GM23338 (cell line): ENCODE measurements at regions not wholly inside any gene's neighbourhood (a gene's known extent, or its start where the extent isn't known, plus 50 kb on each side); places are given as distances from the start of the nearest gene placed in this dataset.

ENCODE experiments used
- ATAC-seq: fragments of 200-7000 bp; cut with Tn5 transposase; 3 replicates; pipeline ENCODE4 v1.9.1; 2020
- DNase-seq: peaks from one replicate; pipeline ENCODE4 v3.0.0-alpha.2; 2015; ENCODE audit warnings: low spot score
- H2AFZ ChIP-seq: fragments of 200-600 bp; sonication (generic); 2 replicates; pipeline ENCODE4 v1.8.0; 2016; ENCODE audit warnings: antibody characterized with exemption, mild to moderate bottlenecking, moderate library complexity
- H3F3A ChIP-seq: fragments of 200-600 bp; sonication (generic); replicated peaks from 2 replicates; pipeline ENCODE4 v1.8.0; 2017; ENCODE audit warnings: antibody characterized with exemption, mixed run types, low read depth
- H3K27ac ChIP-seq: fragments of 200-600 bp; sonication (generic); 2 replicates; pipeline ENCODE4 v1.6.1; 2016; ENCODE audit warnings: low read depth
- H3K27me3 ChIP-seq: fragments of 200-600 bp; sonication (generic); 2 replicates; pipeline ENCODE4 v1.8.0; 2016; ENCODE audit warnings: mild to moderate bottlenecking, mixed run types, moderate library complexity; ENCODE audit not compliant: insufficient read depth
- H3K36me3 ChIP-seq: fragments of 200-600 bp; sonication (generic); 2 replicates; pipeline ENCODE4 v1.8.0; 2016; ENCODE audit warnings: mild to moderate bottlenecking; ENCODE audit not compliant: insufficient read depth
- H3K4me1 ChIP-seq: fragments of 200-600 bp; sonication (generic); 2 replicates; pipeline ENCODE4 v1.8.0; 2016; ENCODE audit warnings: mild to moderate bottlenecking, moderate library complexity; ENCODE audit not compliant: insufficient read depth
- H3K4me2 ChIP-seq: fragments of 200-600 bp; sonication (generic); 2 replicates; pipeline ENCODE4 v1.7.1; 2017; ENCODE audit warnings: mixed run types
- H3K4me3 ChIP-seq: fragments of 200-600 bp; sonication (generic); 2 replicates; pipeline ENCODE4 v1.6.1; 2016; ENCODE audit warnings: mixed run types
- H3K79me2 ChIP-seq: fragments of 200-600 bp; sonication (generic); replicated peaks from 2 replicates; pipeline ENCODE4 v1.8.0; 2017; ENCODE audit warnings: mild to moderate bottlenecking; ENCODE audit not compliant: insufficient read depth
- H3K9me2 ChIP-seq: fragments of 200-600 bp; sonication (generic); 2 replicates; pipeline ENCODE4 v1.8.0; 2017; ENCODE audit not compliant: insufficient read depth
- H4K20me1 ChIP-seq: fragments of 200-600 bp; sonication (generic); replicated peaks from 2 replicates; pipeline ENCODE4 v1.8.0; 2017; ENCODE audit warnings: mild to moderate bottlenecking; ENCODE audit not compliant: insufficient read depth
- H3K27ac Mint-ChIP-seq: 2 replicates; pipeline ENCODE4 v1.8.0; 2020; ENCODE audit warnings: inconsistent platforms, mild to moderate bottlenecking, moderate library complexity, mixed read lengths
- H3K27me3 Mint-ChIP-seq: 3 replicates; pipeline ENCODE4 v1.8.0; 2022; ENCODE audit warnings: low read depth, mild to moderate bottlenecking, moderate library complexity, mixed read lengths, inconsistent platforms; ENCODE audit not compliant: insufficient read depth, poor library complexity
- H3K36me3 Mint-ChIP-seq: 3 replicates; pipeline ENCODE4 v1.8.0; 2021; ENCODE audit warnings: low read depth, mild to moderate bottlenecking, inconsistent platforms, moderate library complexity, mixed read lengths
- H3K4me1 Mint-ChIP-seq: 3 replicates; pipeline ENCODE4 v1.8.0; 2020; ENCODE audit warnings: mild to moderate bottlenecking, inconsistent platforms, mixed read lengths
- H3K4me3 Mint-ChIP-seq: 3 replicates; pipeline ENCODE4 v1.8.0; 2021; ENCODE audit warnings: moderate library complexity, mild to moderate bottlenecking, inconsistent platforms, mixed read lengths
- H3K9me3 Mint-ChIP-seq: 3 replicates; pipeline ENCODE4 v1.8.0; 2020; ENCODE audit warnings: moderate library complexity, mild to moderate bottlenecking, inconsistent platforms, mixed read lengths
- CREB1 ChIP-seq: fragments of 250-450 bp; sonication (Bioruptor Pico); IDR thresholded peaks from 2 replicates; pipeline ENCODE4 v1.5.0; 2020; ENCODE audit warnings: low read depth, mild to moderate bottlenecking, moderate library complexity
- ETS1 ChIP-seq: IDR thresholded peaks from 2 replicates; pipeline ENCODE4 v1.6.1; 2016; ENCODE audit warnings: antibody characterized with exemption
- EZH2 ChIP-seq: fragments of 200-600 bp; sonication (generic); IDR thresholded peaks from one replicate; pipeline ENCODE4 v1.8.0; 2017; ENCODE audit warnings: antibody characterized with exemption, mild to moderate bottlenecking, low read depth; ENCODE audit not compliant: unreplicated experiment
- EZH2phosphoT487 ChIP-seq: fragments of 200-600 bp; sonication (generic); IDR thresholded peaks from one replicate; pipeline ENCODE4 v1.8.1; 2018; ENCODE audit warnings: antibody characterized with exemption; ENCODE audit not compliant: unreplicated experiment
- JUNB ChIP-seq: IDR thresholded peaks from one replicate; pipeline ENCODE4 v1.6.1; 2016; ENCODE audit warnings: antibody characterized with exemption; ENCODE audit not compliant: unreplicated experiment
- NANOG ChIP-seq: IDR thresholded peaks from 2 replicates; pipeline ENCODE4 v1.6.1; 2016; ENCODE audit warnings: antibody characterized with exemption, borderline replicate concordance
- POLR2AphosphoS5 ChIP-seq: IDR thresholded peaks from 2 replicates; pipeline ENCODE4 v1.6.1; 2016; ENCODE audit warnings: antibody characterized with exemption, low read depth
- STAT1 ChIP-seq: IDR thresholded peaks from one replicate; pipeline ENCODE4 v1.6.1; 2016; ENCODE audit warnings: antibody characterized with exemption; ENCODE audit not compliant: unreplicated experiment
- ZNF114 ChIP-seq: fragments of 250-450 bp; sonication (Bioruptor Pico); IDR thresholded peaks from 2 replicates; pipeline ENCODE4 v1.5.0; 2020; ENCODE audit warnings: mild to moderate bottlenecking, moderate library complexity
- ZNF331 ChIP-seq: fragments of 250-450 bp; sonication (Bioruptor Pico); IDR thresholded peaks from 2 replicates; pipeline ENCODE4 v1.5.0; 2020; ENCODE audit warnings: low read depth, mild to moderate bottlenecking, moderate library complexity
- ZNF462 ChIP-seq: fragments of 250-450 bp; sonication (Bioruptor Pico); IDR thresholded peaks from 2 replicates; pipeline ENCODE4 v1.5.0; 2020; ENCODE audit warnings: mild to moderate bottlenecking, moderate library complexity
- TF ChIP-seq, protein P1 (sequence below): IDR thresholded peaks from one replicate; pipeline ENCODE4 v1.6.1; 2018; ENCODE audit warnings: antibody characterized with exemption; ENCODE audit not compliant: unreplicated experiment

- Histone ChIP-seq H3K4me1 (no peaks in the 10 kb centered on the region), H3K79me2 (no peaks in the 10 kb centered on the region), H3K9me2 (no peaks in the 10 kb centered on the region), H3F3A (no peaks in the 10 kb centered on the region), H3K27me3 (no peaks in the 10 kb centered on the region), H2AFZ (no peak overlapping the region), H3K4me3 (no peak overlapping the region), H4K20me1 (no peaks in the 10 kb centered on the region), H3K36me3 (no peaks in the 10 kb centered on the region), H3K27ac (no peak overlapping the region), H3K4me2 (no peak overlapping the region)
- peaks cover 3% of the 10 kb centered on the region for H3K27me3 Mint-ChIP-seq
- TF ChIP-seq ZNF331 (CRISPR knock-in tag) (no peak), ZNF462 (CRISPR knock-in tag) (no peak), STAT1 (no peak), CREB1 (CRISPR knock-in tag) (no peak), EZH2 (no peak), POLR2AphosphoS5 (no peak), JUNB (no peak), EZH2phosphoT487 (no peak), NANOG (no peak), ETS1 (no peak), ZNF114 (CRISPR knock-in tag) (no peak)
- TF ChIP-seq, protein P1, sequence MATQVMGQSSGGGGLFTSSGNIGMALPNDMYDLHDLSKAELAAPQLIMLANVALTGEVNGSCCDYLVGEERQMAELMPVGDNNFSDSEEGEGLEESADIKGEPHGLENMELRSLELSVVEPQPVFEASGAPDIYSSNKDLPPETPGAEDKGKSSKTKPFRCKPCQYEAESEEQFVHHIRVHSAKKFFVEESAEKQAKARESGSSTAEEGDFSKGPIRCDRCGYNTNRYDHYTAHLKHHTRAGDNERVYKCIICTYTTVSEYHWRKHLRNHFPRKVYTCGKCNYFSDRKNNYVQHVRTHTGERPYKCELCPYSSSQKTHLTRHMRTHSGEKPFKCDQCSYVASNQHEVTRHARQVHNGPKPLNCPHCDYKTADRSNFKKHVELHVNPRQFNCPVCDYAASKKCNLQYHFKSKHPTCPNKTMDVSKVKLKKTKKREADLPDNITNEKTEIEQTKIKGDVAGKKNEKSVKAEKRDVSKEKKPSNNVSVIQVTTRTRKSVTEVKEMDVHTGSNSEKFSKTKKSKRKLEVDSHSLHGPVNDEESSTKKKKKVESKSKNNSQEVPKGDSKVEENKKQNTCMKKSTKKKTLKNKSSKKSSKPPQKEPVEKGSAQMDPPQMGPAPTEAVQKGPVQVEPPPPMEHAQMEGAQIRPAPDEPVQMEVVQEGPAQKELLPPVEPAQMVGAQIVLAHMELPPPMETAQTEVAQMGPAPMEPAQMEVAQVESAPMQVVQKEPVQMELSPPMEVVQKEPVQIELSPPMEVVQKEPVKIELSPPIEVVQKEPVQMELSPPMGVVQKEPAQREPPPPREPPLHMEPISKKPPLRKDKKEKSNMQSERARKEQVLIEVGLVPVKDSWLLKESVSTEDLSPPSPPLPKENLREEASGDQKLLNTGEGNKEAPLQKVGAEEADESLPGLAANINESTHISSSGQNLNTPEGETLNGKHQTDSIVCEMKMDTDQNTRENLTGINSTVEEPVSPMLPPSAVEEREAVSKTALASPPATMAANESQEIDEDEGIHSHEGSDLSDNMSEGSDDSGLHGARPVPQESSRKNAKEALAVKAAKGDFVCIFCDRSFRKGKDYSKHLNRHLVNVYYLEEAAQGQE, result no peak
- H3K9me3 Mint-ChIP-seq, result no peaks in the 10 kb centered on the region; the same call in 2 of the 3 replicates
- H3K4me1 Mint-ChIP-seq, result no peaks in the 10 kb centered on the region
- DNase-seq, result no peak
- no peaks in the 10 kb centered on the region for H3K36me3 Mint-ChIP-seq
- H3K27ac Mint-ChIP-seq, result no peak overlapping the region
- H3K4me3 Mint-ChIP-seq, result no peak overlapping the region
- no peak for ATAC-seq
Observed at GRCh38 chr1:55381983-55382382, 166.8 kb upstream of the USP24 start.
